ENCODE measurements at regions not wholly inside any gene's neighbourhood (a gene's known extent, or its start where the extent isn't known, plus 50 kb on each side); places are given as distances from the start of the nearest gene placed in this dataset.
"Not testable (repeated sequence)": the region's sequence is repeated elsewhere in the genome, so short reads cannot be mapped to it uniquely, and the experiment has no call there.

- no peaks in the 10 kb centered on the region for H3K9me3 Mint-ChIP-seq
- no peaks in the 10 kb centered on the region for H3K36me3 Mint-ChIP-seq (ENCODE audit: low read depth)
- intact Hi-C loops (cut with micrococcal nuclease) = no loop called here
- H3K27ac Mint-ChIP-seq = no peak overlapping the region
- H3K27me3 Mint-ChIP-seq = no peaks in the 10 kb centered on the region
- no peak overlapping the region for H3K4me3 Mint-ChIP-seq
- no peaks in the 10 kb centered on the region for H3K4me1 Mint-ChIP-seq (ENCODE audit: low read depth)
These were observed 215.9 kb upstream of the GIMD1 start for GRCh38 chr4:106584337-106584989.

GRCh38 chr4:106583567-106583966 lies 215.0 kb upstream of the GIMD1 start:
- intact Hi-C loops (cut with micrococcal nuclease) = no loop called here
- H3K9me3 Mint-ChIP-seq = no peaks in the 10 kb centered on the region
- H3K27me3 Mint-ChIP-seq = no peaks in the 10 kb centered on the region
- H3K4me1 Mint-ChIP-seq (ENCODE audit: low read depth) = no peaks in the 10 kb centered on the region
- no peak overlapping the region for H3K4me3 Mint-ChIP-seq
- no peaks in the 10 kb centered on the region for H3K36me3 Mint-ChIP-seq (ENCODE audit: low read depth)
- H3K27ac Mint-ChIP-seq = no peak overlapping the region

- H3K36me3 Mint-ChIP-seq (ENCODE audit: low read depth) = no peaks in the 10 kb centered on the region
- no peaks in the 10 kb centered on the region for H3K27me3 Mint-ChIP-seq
- no peaks in the 10 kb centered on the region for H3K4me1 Mint-ChIP-seq (ENCODE audit: low read depth)
- intact Hi-C loops (cut with micrococcal nuclease) = no loop called here
- H3K4me3 Mint-ChIP-seq = no peak overlapping the region
- no peaks in the 10 kb centered on the region for H3K9me3 Mint-ChIP-seq
- H3K27ac Mint-ChIP-seq = no peak overlapping the region
These were observed 214.5 kb upstream of the GIMD1 start for GRCh38 chr4:106583108-106583507.

GRCh38 chr4:106582103-106582502 lies 213.5 kb upstream of the GIMD1 start:
- Mint-ChIP-seq H3K27ac (no peak overlapping the region), H3K4me3 (no peak overlapping the region), H3K9me3 (no peaks in the 10 kb centered on the region), H3K4me1 (ENCODE audit: low read depth) (no peaks in the 10 kb centered on the region), H3K36me3 (ENCODE audit: low read depth) (no peaks in the 10 kb centered on the region), H3K27me3 (no peaks in the 10 kb centered on the region)
- intact Hi-C loops (cut with micrococcal nuclease) = no loop called here

- Mint-ChIP-seq H3K4me3 (no peak overlapping the region), H3K27ac (no peak overlapping the region), H3K27me3 (no peaks in the 10 kb centered on the region), H3K36me3 (ENCODE audit: low read depth) (no peaks in the 10 kb centered on the region), H3K4me1 (ENCODE audit: low read depth) (no peaks in the 10 kb centered on the region), H3K9me3 (no peaks in the 10 kb centered on the region)
- intact Hi-C loops (cut with micrococcal nuclease) = no loop called here
These were observed 210.7 kb upstream of the GIMD1 start for GRCh38 chr4:106579236-106579635.

GRCh38 chr4:106569146-106570031 lies 200.8 kb upstream of the GIMD1 start:
- intact Hi-C loops (cut with micrococcal nuclease) = no loop called here
- H3K27me3 Mint-ChIP-seq = no peaks in the 10 kb centered on the region
- H3K9me3 Mint-ChIP-seq = no peaks in the 10 kb centered on the region
- no peak overlapping the region for H3K4me3 Mint-ChIP-seq
- H3K27ac Mint-ChIP-seq = no peak overlapping the region
- no peaks in the 10 kb centered on the region for H3K4me1 Mint-ChIP-seq (ENCODE audit: low read depth)
- no peaks in the 10 kb centered on the region for H3K36me3 Mint-ChIP-seq (ENCODE audit: low read depth)

- H3K9me3 Mint-ChIP-seq = peaks cover 24% of the 10 kb centered on the region
- intact Hi-C loops (cut with micrococcal nuclease) = no loop called here
- no peaks in the 10 kb centered on the region for H3K4me1 Mint-ChIP-seq (ENCODE audit: low read depth)
- H3K27me3 Mint-ChIP-seq = no peaks in the 10 kb centered on the region
- no peak overlapping the region for H3K27ac Mint-ChIP-seq
- no peaks in the 10 kb centered on the region for H3K36me3 Mint-ChIP-seq (ENCODE audit: low read depth)
- no peak overlapping the region for H3K4me3 Mint-ChIP-seq
These were observed 197.1 kb upstream of the GIMD1 start for GRCh38 chr4:106565727-106566126.

- H3K9me3 Mint-ChIP-seq = peaks cover 36% of the 10 kb centered on the region
- intact Hi-C loops (cut with micrococcal nuclease); H3K36me3 Mint-ChIP-seq (ENCODE audit: low read depth); H3K4me3 Mint-ChIP-seq; H3K27me3 Mint-ChIP-seq; H3K27ac Mint-ChIP-seq; H3K4me1 Mint-ChIP-seq (ENCODE audit: low read depth): not testable (repeated sequence)
These were observed 195.1 kb upstream of the GIMD1 start for GRCh38 chr4:106563637-106564036.

- Mint-ChIP-seq H3K4me3 (no peak overlapping the region), H3K9me3 (peaks cover 32% of the 10 kb centered on the region), H3K27me3 (no peaks in the 10 kb centered on the region), H3K4me1 (ENCODE audit: low read depth) (no peaks in the 10 kb centered on the region), H3K36me3 (ENCODE audit: low read depth) (no peaks in the 10 kb centered on the region), H3K27ac (no peak overlapping the region)
- intact Hi-C loops (cut with micrococcal nuclease) = no loop called here
These were observed 183.1 kb upstream of the GIMD1 start for GRCh38 chr4:106551724-106552123.

- H3K4me1 Mint-ChIP-seq (ENCODE audit: low read depth) = no peaks in the 10 kb centered on the region
- peaks cover 32% of the 10 kb centered on the region for H3K9me3 Mint-ChIP-seq
- H3K27me3 Mint-ChIP-seq = no peaks in the 10 kb centered on the region
- no peak overlapping the region for H3K27ac Mint-ChIP-seq
- no peaks in the 10 kb centered on the region for H3K36me3 Mint-ChIP-seq (ENCODE audit: low read depth)
- intact Hi-C loops (cut with micrococcal nuclease) = no loop called here
- H3K4me3 Mint-ChIP-seq = no peak overlapping the region
These were observed 180.0 kb upstream of the GIMD1 start for GRCh38 chr4:106548446-106549044.

GRCh38 chr4:106546370-106546769 lies 177.8 kb upstream of the GIMD1 start:
- H3K4me1 Mint-ChIP-seq (ENCODE audit: low read depth) = no peaks in the 10 kb centered on the region
- H3K9me3 Mint-ChIP-seq = peaks cover 21% of the 10 kb centered on the region
- no peak overlapping the region for H3K27ac Mint-ChIP-seq
- no peaks in the 10 kb centered on the region for H3K27me3 Mint-ChIP-seq
- H3K4me3 Mint-ChIP-seq = no peak overlapping the region
- intact Hi-C loops (cut with micrococcal nuclease) = no loop called here
- H3K36me3 Mint-ChIP-seq (ENCODE audit: low read depth) = no peaks in the 10 kb centered on the region

- H3K36me3 Mint-ChIP-seq (ENCODE audit: low read depth); H3K4me3 Mint-ChIP-seq; H3K27me3 Mint-ChIP-seq; H3K27ac Mint-ChIP-seq; intact Hi-C loops (cut with micrococcal nuclease); H3K4me1 Mint-ChIP-seq (ENCODE audit: low read depth): not testable (repeated sequence)
- peaks cover 12% of the 10 kb centered on the region for H3K9me3 Mint-ChIP-seq
These were observed 174.0 kb upstream of the GIMD1 start for GRCh38 chr4:106542609-106543008.

- no peak overlapping the region for H3K27ac Mint-ChIP-seq
- no peaks in the 10 kb centered on the region for H3K27me3 Mint-ChIP-seq
- H3K4me1 Mint-ChIP-seq (ENCODE audit: low read depth) = no peaks in the 10 kb centered on the region
- H3K4me3 Mint-ChIP-seq = no peak overlapping the region
- no peaks in the 10 kb centered on the region for H3K36me3 Mint-ChIP-seq (ENCODE audit: low read depth)
- intact Hi-C loops (cut with micrococcal nuclease) = no loop called here
- H3K9me3 Mint-ChIP-seq = peaks cover 12% of the 10 kb centered on the region
These were observed 172.7 kb upstream of the GIMD1 start for GRCh38 chr4:106541253-106541652.

- intact Hi-C loops (cut with micrococcal nuclease) = no loop called here
- no peaks in the 10 kb centered on the region for H3K9me3 Mint-ChIP-seq
- H3K4me3 Mint-ChIP-seq = no peak overlapping the region
- no peaks in the 10 kb centered on the region for H3K27me3 Mint-ChIP-seq
- H3K36me3 Mint-ChIP-seq (ENCODE audit: low read depth) = no peaks in the 10 kb centered on the region
- no peaks in the 10 kb centered on the region for H3K4me1 Mint-ChIP-seq (ENCODE audit: low read depth)
- no peak overlapping the region for H3K27ac Mint-ChIP-seq
These were observed 162.2 kb upstream of the GIMD1 start for GRCh38 chr4:106530821-106531220.

All from dendritic cell treated with granulocyte-macrophage colony-stimulating factor and Interleukin-4, amounts not matched to agents 40 ng/mL and 50 ng/mL, for 4 days (primary cell).